ENCODE measurements at regions not wholly inside any gene's neighbourhood (a gene's known extent, or its start where the extent isn't known, plus 50 kb on each side); places are given as distances from the start of the nearest gene placed in this dataset.
A peak's percentile ranks its signal among the peaks of the same experiment; 100 is the strongest.

DNA sequence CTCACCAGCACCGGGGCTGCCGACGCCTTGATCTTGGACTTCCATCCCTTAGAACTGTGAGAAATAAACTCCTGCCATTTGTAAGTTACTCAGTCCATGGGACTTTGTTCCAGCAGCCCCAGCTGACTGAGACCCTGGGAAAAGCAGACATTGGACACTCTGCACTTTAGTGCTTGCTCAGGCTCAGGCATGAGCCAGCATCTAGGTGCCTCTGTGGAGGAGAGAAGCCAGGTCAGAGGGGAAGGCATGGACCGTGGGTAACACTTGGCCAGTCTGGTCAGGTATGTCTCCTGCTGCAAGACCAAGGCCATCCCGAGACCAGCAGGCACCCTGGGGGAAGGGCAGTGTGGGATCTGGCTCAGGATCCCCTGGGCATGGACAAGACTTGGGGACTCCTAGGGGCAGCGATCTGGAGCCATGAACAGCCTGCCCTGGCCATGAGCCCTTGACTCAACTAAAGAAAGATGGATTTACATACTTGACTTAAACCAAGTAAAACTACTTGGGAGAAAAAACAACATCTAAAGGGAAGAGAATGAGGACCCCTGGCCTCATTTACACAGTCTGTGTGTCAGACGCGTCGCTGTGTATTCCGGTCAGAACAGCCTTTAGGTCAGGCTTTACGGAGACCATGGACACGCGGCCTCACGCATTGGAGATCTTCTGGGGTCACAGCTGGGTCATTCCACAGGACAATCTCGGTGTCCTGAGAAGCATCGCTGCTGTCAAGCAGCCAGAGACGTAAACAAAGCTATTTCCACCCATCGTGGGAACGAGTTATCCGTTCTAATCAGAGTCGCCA is 497.1 kb downstream of the BRD1 start:
- H3K4me1 ChIP-seq = no peaks in the 10 kb centered on the region
- H3K4me3 ChIP-seq = no peak overlapping the region
- 73 to 81% (median 79%) methylated on average over 20 to 21 of the region's 21 CpGs for WGBS, 5 donors
- intact Hi-C loops (cut with DNase I; ENCODE audit: low total_unique reads) = no loop called here
- no peak overlapping the region for H3K27ac ChIP-seq
- TF ChIP-seq, protein P1, sequence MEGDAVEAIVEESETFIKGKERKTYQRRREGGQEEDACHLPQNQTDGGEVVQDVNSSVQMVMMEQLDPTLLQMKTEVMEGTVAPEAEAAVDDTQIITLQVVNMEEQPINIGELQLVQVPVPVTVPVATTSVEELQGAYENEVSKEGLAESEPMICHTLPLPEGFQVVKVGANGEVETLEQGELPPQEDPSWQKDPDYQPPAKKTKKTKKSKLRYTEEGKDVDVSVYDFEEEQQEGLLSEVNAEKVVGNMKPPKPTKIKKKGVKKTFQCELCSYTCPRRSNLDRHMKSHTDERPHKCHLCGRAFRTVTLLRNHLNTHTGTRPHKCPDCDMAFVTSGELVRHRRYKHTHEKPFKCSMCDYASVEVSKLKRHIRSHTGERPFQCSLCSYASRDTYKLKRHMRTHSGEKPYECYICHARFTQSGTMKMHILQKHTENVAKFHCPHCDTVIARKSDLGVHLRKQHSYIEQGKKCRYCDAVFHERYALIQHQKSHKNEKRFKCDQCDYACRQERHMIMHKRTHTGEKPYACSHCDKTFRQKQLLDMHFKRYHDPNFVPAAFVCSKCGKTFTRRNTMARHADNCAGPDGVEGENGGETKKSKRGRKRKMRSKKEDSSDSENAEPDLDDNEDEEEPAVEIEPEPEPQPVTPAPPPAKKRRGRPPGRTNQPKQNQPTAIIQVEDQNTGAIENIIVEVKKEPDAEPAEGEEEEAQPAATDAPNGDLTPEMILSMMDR (IDR thresholded peaks at IDR 0.05 in 8 of 11, conservative IDR thresholded peaks at IDR 0.05 in 3 of 11) = no peak
- TF ChIP-seq POLR2A (IDR thresholded peaks at IDR 0.05) (no peak), POLR2AphosphoS5 (IDR thresholded peaks at IDR 0.05) (no peak)
- H3K9me3 ChIP-seq = peaks cover 0 to 28% (median 16%) of the 10 kb centered on the region in 8 donors
- H3K36me3 ChIP-seq = no peaks in the 10 kb centered on the region
- peaks cover 0 to 56% (median 0%) of the 10 kb centered on the region in 7 donors for H3K27me3 ChIP-seq (replicated peaks in 1 of 7)
- peak; percentile 54 for DNase-seq

DNA sequence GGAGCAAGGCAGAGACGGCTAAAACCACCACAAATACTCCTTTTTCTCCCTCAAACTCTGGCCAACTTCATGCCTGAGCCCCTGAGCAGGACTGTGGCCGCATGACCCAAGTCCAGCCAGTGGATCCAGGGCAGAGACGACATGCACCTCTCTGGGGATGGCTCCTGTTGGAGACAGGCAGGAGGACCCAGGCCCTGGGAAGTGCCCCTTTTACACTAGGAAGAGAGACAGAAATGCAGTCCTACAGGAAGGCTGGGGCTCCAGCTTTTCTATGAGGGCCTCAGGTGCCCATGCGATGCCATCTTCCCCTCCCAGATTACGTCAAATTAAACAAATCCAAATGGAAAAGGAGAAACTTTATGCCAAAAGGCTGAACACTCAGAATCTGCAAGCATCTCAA is 498.0 kb downstream of the BRD1 start:
- no peaks in the 10 kb centered on the region for H3K36me3 ChIP-seq
- no peaks in the 10 kb centered on the region for H3K4me1 ChIP-seq
- H3K27me3 ChIP-seq (replicated peaks in 1 of 7) = peaks cover 0 to 61% (median 0%) of the 10 kb centered on the region in 7 donors
- whole genome bisulfite sequencing, 5 donors = 61 to 72% (median 67%) methylated on average over 5 of the region's 5 CpGs
- no peak for TF ChIP-seq POLR2A (IDR thresholded peaks at IDR 0.05)
- TF ChIP-seq POLR2AphosphoS5 (IDR thresholded peaks at IDR 0.05) = no peak
- TF ChIP-seq, protein P1 (IDR thresholded peaks at IDR 0.05 in 8 of 11, conservative IDR thresholded peaks at IDR 0.05 in 3 of 11) = no peak
- intact Hi-C loops (cut with DNase I; ENCODE audit: low total_unique reads) = no loop called here
- no peak overlapping the region for H3K27ac ChIP-seq
- DNase-seq = peak; percentile 38
- no peak overlapping the region for H3K4me3 ChIP-seq
- H3K9me3 ChIP-seq = peaks cover 0 to 28% (median 16%) of the 10 kb centered on the region in 8 donors

DNA sequence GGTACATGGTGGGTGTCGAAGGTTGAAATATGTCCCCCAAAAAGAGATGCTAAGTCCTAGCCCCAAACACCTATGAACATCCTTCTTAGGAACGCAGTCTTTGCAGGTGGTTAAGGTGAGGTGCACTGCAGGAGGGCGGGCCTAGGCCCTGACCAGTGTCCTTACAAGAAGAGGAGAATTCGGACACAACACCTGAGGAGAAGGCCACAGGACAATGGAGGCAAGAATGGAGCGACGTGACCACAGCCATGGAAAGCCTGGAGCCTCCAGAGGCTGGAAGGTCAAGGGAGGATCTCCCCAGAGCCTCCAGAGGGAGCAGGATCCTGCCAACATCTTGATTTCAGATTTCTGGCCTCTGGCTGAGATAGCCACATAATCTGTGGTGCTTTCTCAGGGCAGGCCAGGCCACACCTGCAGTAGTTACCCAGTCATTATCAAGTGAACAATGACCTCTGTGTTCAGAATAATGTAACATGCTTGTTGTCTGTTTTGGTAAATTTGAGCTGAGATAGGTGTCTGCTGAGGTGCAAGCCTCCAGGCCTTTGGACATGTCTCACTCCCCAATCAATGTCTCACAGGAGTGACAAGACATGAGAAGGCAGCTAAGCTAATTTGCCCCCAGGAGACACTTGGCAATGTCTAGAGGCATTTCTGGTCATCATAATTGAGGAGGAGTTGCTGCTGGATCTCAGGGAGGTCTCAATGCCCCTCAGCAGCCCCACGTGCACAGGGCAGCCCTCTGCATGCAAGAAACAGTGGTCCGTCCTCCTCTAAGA is 498.9 kb downstream of the BRD1 start:
- Histone ChIP-seq H3K4me3 (no peak overlapping the region), H3K27ac (no peak overlapping the region), H3K4me1 (no peaks in the 10 kb centered on the region), H3K27me3 (replicated peaks in 1 of 7) (peaks cover 0 to 63% (median 0%) of the 10 kb centered on the region in 7 donors), H3K9me3 (peaks cover 0 to 28% (median 16%) of the 10 kb centered on the region in 8 donors), H3K36me3 (no peaks in the 10 kb centered on the region)
- WGBS, 5 donors = 78 to 86% (median 82%) methylated on average over 8 of the region's 8 CpGs
- DNase-seq = peak; percentile 41
- TF ChIP-seq, protein P1 (IDR thresholded peaks at IDR 0.05 in 8 of 11, conservative IDR thresholded peaks at IDR 0.05 in 3 of 11) = no peak
- TF ChIP-seq POLR2A (IDR thresholded peaks at IDR 0.05) (no peak), POLR2AphosphoS5 (IDR thresholded peaks at IDR 0.05) (no peak)
- intact Hi-C loops (cut with DNase I; ENCODE audit: low total_unique reads) = no loop called here

DNA sequence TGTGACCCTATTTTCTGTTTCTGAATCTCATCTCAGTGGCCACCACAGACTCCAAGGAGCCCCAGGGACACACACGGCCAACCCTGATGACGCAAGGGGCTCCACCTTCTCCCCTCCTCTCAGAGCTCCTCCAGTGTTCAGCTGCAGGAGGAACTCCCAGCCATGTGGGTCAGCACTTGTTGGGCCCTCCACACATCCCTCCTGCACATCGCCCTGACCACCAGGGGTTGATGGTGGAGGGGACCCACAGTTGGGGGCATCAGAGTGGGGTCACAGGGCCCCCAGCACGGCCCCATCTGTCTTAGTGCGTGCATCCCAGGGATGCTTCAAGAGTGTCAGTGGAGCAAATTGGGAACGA is 499.6 kb downstream of the BRD1 start:
- no peak overlapping the region for H3K4me3 ChIP-seq
- intact Hi-C loops (cut with DNase I; ENCODE audit: low total_unique reads) = no loop called here
- H3K4me1 ChIP-seq = no peaks in the 10 kb centered on the region
- H3K36me3 ChIP-seq = no peaks in the 10 kb centered on the region
- H3K27ac ChIP-seq = no peak overlapping the region
- TF ChIP-seq POLR2AphosphoS5 (IDR thresholded peaks at IDR 0.05) (no peak), POLR2A (IDR thresholded peaks at IDR 0.05) (no peak)
- TF ChIP-seq, protein P1 (IDR thresholded peaks at IDR 0.05 in 8 of 11, conservative IDR thresholded peaks at IDR 0.05 in 3 of 11) = no peak
- peak; percentile 21 for DNase-seq
- H3K9me3 ChIP-seq = peaks cover 0 to 28% (median 16%) of the 10 kb centered on the region in 8 donors
- WGBS, 5 donors = 73 to 92% (median 87%) methylated on average over 6 of the region's 6 CpGs
- H3K27me3 ChIP-seq (replicated peaks in 1 of 7) = peaks cover 0 to 63% (median 0%) of the 10 kb centered on the region in 7 donors

Measured in spleen (tissue), 11 donors.